ENCODE measurements at regions not wholly inside any gene's neighbourhood (a gene's known extent, or its start where the extent isn't known, plus 50 kb on each side); places are given as distances from the start of the nearest gene placed in this dataset.

- H3K4me1 ChIP-seq, result no peaks in the 10 kb centered on the region
- intact Hi-C loops (cut with DNase I; ENCODE audit: low total_unique reads), result no loop called here
Measured at GRCh38 chr15:70420948-70421482, 323.3 kb upstream of the TLE3 start.

GRCh38 chr15:70420086-70420947, 322.6 kb upstream of the TLE3 start:
- H3K27me3 ChIP-seq, result no peaks in the 10 kb centered on the region
- no peak for TF ChIP-seq POLR2A (IDR thresholded peaks at IDR 0.05)
- TF ChIP-seq CTCF (IDR thresholded peaks at IDR 0.05), result no peak
- no peak for TF ChIP-seq POLR2AphosphoS5 (IDR thresholded peaks at IDR 0.05)
- no peak overlapping the region for H3K4me3 ChIP-seq
- no peaks in the 10 kb centered on the region for H3K36me3 ChIP-seq
- intact Hi-C loops (cut with DNase I; ENCODE audit: low total_unique reads), result no loop called here
- H3K9me3 ChIP-seq, result no peaks in the 10 kb centered on the region
- no peaks in the 10 kb centered on the region for H3K4me1 ChIP-seq
- no peak for DNase-seq (ENCODE audit: low spot score in 2 of 2)
- H3K27ac ChIP-seq, result no peak overlapping the region

More at GRCh38 chr15:70420948-70421482, 323.3 kb upstream of the TLE3 start:
- no peak for DNase-seq (ENCODE audit: low spot score in 2 of 2)
- Histone ChIP-seq H3K27ac (no peak overlapping the region), H3K9me3 (no peaks in the 10 kb centered on the region), H3K27me3 (no peaks in the 10 kb centered on the region), H3K36me3 (no peaks in the 10 kb centered on the region), H3K4me3 (no peak overlapping the region)
- TF ChIP-seq CTCF (IDR thresholded peaks at IDR 0.05), result no peak
- TF ChIP-seq POLR2A (IDR thresholded peaks at IDR 0.05), result no peak
- TF ChIP-seq POLR2AphosphoS5 (IDR thresholded peaks at IDR 0.05), result no peak

- no peak overlapping the region for H3K4me3 ChIP-seq
- H3K9me3 ChIP-seq, result no peaks in the 10 kb centered on the region
- DNase-seq (ENCODE audit: low spot score in 2 of 2), result no peak
- TF ChIP-seq CTCF (IDR thresholded peaks at IDR 0.05) (no peak), POLR2AphosphoS5 (IDR thresholded peaks at IDR 0.05) (no peak), POLR2A (IDR thresholded peaks at IDR 0.05) (no peak)
- H3K36me3 ChIP-seq, result no peaks in the 10 kb centered on the region
- no peaks in the 10 kb centered on the region for H3K27me3 ChIP-seq
- no peak overlapping the region for H3K27ac ChIP-seq
- intact Hi-C loops (cut with DNase I; ENCODE audit: low total_unique reads), result no loop called here
- H3K4me1 ChIP-seq, result no peaks in the 10 kb centered on the region
Measured at GRCh38 chr15:70418943-70419342, 321.2 kb upstream of the TLE3 start.

GRCh38 chr15:70417535-70417934, 319.8 kb upstream of the TLE3 start:
- Histone ChIP-seq H3K9me3 (no peaks in the 10 kb centered on the region), H3K27ac (no peak overlapping the region), H3K4me3 (no peak overlapping the region), H3K36me3 (no peaks in the 10 kb centered on the region), H3K27me3 (no peaks in the 10 kb centered on the region), H3K4me1 (no peaks in the 10 kb centered on the region)
- DNase-seq (ENCODE audit: low spot score in 2 of 2), result no peak
- no peak for TF ChIP-seq CTCF (IDR thresholded peaks at IDR 0.05)
- TF ChIP-seq POLR2AphosphoS5 (IDR thresholded peaks at IDR 0.05), result no peak
- TF ChIP-seq POLR2A (IDR thresholded peaks at IDR 0.05), result no peak
- intact Hi-C loops (cut with DNase I; ENCODE audit: low total_unique reads), result no loop called here

- Histone ChIP-seq H3K27ac (no peak overlapping the region), H3K9me3 (no peaks in the 10 kb centered on the region), H3K36me3 (no peaks in the 10 kb centered on the region), H3K27me3 (no peaks in the 10 kb centered on the region), H3K4me3 (no peak overlapping the region), H3K4me1 (no peaks in the 10 kb centered on the region)
- intact Hi-C loops (cut with DNase I; ENCODE audit: low total_unique reads), result no loop called here
- DNase-seq (ENCODE audit: low spot score in 2 of 2), result peak in 1 of 2 donors; percentile 6
- TF ChIP-seq CTCF (IDR thresholded peaks at IDR 0.05), result no peak
- no peak for TF ChIP-seq POLR2A (IDR thresholded peaks at IDR 0.05)
- TF ChIP-seq POLR2AphosphoS5 (IDR thresholded peaks at IDR 0.05), result no peak
Measured at GRCh38 chr15:70416829-70417228, 319.1 kb upstream of the TLE3 start.
